ENCODE measurements at regions not wholly inside any gene's neighbourhood (a gene's known extent, or its start where the extent isn't known, plus 50 kb on each side); places are given as distances from the start of the nearest gene placed in this dataset.
"Not testable (repeated sequence)": the region's sequence is repeated elsewhere in the genome, so short reads cannot be mapped to it uniquely, and the experiment has no call there.

DNA sequence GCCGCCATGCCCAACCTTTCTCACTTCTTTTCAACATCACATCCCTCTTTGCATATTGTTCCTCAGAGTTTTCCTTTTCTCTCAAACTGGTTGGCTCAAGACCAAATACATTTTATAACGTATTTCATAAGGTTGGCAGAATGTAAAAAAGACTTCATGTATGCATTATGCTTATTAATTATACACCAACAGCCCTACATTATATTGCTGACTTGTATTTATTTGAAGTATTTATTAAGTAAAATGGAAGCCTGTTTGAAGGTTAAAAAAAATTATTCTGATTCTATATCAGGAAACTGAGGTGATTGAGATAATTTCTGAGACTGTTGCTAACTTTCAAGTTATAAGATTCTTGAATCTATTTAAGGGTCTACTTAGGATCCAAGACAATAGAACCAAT is 208.0 kb upstream of the KCNH7 start:
- no peak for DNase-seq

DNA sequence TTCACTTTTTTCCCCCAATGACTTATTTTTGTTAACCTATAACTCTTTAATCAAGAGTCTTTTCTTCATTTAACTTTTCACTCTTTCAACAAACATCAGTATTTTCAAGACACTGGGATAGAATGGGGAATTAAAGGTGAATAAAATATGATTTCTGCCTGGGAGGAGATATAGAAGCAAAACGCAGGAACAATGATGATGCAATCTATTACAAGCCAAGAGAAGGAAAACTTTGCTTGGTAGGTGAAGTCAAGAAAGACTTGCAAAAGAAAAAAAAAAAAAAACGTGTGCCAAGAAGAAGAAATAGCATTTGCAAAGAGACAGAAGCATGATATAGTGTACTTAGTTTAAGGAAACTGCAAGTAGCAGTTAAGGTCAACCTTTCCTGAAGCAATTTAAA is 207.3 kb upstream of the KCNH7 start:
- DNase-seq = no peak

DNA sequence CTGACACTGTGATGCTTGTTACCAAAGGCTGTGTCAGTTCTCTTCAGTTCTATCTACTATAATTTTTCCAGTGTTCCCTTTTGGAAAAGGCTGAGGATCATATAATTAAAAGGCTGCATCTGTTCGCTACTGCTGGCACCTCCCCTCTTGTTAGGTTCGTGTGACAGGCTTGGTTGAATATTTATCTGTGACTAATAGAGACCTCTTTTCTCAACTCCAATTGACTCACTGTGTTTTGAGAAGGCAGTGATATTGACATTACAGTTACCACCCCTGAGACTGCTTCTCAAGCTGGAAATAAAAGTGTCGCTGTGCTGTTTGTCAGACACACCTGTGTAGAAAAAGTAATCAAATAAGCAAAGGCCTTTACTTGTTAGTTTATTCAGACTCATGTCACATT is 205.5 kb upstream of the KCNH7 start:
- DNase-seq = peak; percentile 1

DNA sequence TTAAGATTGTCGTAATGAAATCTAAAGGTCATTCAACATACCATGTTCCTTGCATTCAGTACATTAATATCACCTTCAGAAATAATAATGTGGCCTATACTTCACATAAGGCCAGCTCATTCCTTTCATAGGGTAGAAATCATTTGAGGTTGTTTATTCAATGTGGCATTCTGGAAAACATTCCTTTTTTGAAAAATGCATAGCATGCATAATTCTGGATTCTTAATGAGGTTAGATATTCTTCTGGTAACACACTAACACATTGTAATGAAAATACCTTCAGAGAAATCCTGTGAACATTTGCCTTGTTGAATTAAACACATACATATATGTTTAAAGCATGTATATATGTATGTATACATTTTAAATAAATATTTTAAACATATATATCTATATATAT is 204.6 kb upstream of the KCNH7 start:
- DNase-seq = no peak

DNA sequence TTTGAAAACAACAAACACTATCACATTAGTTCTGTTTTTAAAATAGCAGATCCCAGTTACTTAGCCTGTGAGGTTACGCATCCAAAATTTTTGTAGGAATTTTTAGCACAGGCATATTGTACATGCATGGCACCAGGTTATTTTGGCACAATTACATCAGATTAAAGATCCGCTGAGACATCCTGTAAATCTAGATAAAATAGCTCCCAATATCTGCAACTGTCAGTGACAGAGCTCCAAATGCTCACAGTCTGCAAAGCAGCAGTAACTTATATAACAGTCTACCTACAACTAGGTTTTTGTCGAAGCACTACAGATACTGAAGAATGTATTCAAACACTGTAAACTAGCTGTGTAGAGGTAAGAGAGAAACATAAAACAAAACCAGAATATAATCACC is 200.7 kb upstream of the KCNH7 start:
- DNase-seq = no peak

DNA sequence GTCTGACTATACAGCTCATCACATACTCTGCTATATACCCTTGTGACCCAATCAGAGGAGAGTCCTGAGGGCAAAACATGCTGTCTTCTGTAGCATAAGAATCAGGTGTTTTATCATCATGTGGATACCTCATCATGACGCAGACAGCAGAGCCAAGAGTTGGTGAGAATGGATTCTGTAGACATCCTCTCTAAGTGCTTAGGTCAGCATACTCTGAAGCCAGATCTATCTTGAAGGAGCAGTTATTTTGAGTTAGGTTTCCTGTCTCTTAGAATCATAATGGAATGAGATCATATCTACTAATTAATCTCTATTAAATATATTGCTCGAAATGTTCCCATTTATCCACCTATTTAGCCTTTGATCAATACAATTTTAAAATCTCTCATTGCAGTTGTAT is 190.2 kb upstream of the KCNH7 start:
- DNase-seq = no peak

DNA sequence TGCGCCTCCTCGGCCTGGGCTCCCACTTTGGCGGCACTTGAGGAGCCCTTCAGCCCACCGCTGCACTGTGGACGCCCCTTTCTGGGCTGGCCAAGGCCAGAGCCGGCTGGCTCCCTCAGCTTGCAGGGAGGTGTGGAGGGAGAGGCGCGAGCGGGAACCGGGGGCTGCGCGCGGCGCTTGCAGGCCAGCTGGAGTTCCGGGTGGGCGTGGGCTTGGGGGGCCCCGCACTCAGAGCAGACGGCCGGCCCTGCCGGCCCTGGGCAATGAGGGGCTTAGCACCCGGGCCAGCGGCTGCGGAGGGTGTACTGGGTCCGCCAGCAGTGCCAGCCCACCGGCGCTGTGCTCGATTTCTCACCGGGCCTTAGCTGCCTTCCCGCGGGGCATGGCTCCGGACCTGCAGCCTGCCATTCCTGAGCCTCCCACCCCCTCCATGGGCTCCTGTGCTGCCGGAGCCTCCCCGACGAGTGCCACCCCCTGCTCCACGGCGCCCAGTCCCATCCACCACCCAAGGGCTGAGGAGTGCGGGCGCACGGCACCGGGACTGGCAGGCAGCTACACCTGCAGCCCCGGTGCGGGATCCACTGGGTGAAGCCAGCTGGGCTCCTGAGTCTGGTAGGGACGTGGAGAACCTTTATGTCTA is 187.7 kb upstream of the KCNH7 start:
- not testable (repeated sequence) for DNase-seq

DNA sequence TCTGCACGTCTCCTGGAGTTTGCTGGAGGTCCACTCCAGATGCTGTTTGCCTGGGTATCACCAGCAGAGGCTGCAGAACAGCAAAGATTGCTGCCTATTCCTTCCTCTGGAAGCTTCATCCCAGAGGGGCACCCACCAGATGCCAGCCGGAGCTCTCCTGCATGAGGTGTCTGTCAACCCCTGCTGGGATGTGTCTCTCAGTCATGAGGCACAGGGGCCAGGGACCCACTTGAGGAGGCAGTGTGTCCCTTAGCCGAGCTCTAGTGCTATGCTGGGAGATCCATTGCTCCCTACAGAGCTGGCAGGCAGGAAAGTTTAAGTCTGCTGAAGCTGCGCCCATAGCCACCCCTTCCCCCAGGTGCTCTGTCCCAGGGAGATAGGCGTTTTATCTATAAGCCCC is 178.3 kb upstream of the KCNH7 start:
- DNase-seq = not testable (repeated sequence)

DNA sequence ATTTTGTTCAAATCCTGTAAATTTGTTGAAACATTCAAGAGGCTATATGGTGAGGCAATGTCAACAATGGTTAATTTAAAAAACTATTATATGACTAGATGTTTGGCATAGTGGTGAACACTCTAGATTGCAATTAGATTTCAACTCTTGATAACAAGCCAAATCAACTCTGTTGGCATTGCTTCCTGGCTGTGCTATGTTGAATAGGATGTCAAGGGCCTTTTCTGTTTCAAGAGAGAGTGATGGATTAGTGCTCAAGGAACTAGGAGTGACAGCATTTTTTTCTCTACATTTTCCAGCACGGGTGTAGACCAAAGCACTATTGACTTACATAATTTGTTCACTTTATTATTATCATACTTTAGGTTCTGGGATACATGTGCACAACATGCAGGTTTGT is 172.4 kb upstream of the KCNH7 start:
- no peak for DNase-seq

DNA sequence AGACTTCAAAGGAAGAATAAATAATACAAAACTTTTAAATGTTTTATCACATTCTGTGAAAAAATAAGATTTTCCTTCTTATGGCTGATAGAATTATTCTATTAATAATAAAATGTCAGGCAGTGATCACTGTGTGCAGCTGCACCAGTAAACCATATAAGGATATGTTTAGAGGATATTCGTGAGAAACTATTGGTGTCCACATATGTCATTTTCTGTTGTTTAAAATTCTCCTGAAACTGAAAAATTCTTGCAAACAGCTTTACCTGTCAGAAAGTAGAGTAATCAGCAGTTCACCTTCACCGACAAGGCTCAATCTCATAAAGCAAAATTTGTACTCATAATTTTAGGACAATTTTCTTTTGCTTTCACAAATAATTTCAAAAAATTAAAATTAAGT is 170.1 kb upstream of the KCNH7 start:
- DNase-seq = no peak

DNA sequence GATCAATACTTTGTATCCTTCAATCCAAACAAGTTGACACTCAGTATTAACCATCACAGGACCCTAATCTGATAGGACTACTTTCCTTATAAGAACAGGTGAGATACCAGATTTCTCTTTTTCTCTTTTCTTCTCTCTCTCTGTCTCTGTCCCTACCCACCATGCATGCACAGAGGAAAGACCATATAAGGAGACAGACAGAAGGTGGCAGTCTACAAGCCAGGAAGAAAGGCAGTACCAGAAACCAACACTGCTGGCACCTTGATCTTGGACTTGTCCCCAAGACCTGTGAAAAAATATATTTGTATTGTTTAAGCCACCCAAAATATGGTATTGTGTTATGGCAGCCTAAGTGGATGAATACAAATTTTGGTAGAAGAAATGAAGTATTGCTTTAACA is 156.2 kb upstream of the KCNH7 start:
- no peak for DNase-seq

DNA sequence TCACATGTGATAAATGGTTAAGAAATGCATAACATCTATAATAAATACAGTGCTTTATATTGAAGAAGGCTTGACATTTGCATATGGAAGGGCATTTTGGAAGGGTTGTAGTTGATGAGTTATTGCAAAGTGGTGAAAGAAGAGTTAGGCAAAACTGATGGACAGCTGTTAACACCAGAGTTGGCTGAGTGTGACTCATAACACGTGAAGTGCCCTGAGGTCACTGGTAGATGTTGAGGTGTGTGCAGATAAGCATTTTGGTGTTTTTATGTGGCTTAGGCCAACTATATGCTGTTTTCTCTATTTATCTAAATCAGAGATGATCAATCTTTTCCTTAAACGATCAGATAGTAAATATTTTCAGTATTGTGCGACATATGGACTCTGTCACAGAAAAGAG is 154.3 kb upstream of the KCNH7 start:
- no peak for DNase-seq

DNA sequence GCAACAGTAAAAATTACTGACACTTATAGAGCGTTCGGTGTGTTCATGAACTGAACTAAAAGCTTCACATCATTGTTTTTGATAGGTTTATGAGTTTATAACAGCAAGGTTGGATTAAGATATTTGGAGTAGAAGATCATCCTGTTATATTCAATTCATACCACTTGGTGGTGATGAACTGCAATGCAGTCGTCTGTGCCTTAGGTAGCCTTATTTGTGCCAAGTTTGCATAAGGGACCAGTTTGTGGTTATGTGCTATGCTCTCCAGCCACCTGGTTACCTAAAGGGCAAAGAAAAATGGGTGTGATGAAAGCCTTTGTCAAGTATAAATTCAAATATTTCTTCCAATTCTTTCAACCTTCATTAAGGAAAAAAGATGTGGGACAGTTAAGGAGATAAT is 150.9 kb upstream of the KCNH7 start:
- no peak for DNase-seq

DNA sequence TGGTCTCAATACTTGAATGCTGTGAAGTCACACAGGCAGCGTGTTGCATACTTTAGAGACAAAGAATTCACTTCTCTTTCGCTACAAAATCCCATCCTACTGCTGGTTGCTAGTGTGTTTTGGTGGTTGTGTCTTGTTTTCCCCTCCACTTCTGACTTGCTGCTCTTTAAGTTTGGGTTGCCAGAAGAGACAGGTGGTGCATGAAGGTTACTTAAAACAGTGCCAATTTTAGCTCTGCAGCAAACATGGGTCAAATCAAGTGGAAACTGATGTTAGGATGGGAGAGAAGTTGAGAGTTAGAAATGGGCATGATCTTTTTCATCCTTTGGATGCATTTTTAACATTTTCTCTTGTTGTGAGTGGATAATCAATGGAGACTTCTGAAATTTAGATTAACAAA is 136.2 kb upstream of the KCNH7 start:
- no peak for DNase-seq

DNA sequence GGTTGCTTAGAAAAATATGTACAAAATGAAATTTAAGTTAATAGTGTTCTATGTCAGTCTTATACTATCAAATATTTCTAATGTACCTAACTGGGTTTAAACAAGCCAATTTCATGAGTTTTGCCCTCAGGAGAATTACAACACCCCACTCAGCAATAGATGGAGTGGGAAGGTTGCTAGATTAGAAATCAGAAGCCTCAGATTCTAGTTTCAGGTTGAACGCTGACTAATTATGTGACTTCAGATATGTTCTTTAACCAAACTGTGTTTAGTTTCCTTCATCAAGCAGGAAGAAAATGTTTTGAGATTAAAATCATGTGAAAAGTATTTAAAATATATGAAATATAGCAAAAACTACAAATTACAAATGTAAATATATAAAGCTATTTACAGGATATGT is 133.8 kb upstream of the KCNH7 start:
- DNase-seq = no peak

DNA sequence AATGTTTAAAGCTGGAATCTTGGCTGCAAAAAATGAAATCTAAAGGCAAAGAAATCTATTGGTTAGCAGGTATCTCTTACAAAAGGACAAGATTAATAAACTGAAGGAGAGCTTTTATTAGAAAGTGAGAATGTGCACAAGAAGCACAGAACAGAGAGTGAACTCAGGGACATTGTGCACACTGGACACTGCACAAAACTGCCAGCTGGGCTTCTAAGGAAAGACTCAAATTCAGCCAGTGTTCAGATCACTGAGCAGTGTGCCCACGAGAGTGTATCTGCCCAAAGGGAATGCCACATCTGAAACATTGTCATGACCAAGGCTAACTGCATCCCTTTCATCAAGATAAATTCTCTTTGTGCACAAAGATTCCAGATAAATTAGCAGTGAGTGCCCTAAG is 129.7 kb upstream of the KCNH7 start:
- no peak for DNase-seq

DNA sequence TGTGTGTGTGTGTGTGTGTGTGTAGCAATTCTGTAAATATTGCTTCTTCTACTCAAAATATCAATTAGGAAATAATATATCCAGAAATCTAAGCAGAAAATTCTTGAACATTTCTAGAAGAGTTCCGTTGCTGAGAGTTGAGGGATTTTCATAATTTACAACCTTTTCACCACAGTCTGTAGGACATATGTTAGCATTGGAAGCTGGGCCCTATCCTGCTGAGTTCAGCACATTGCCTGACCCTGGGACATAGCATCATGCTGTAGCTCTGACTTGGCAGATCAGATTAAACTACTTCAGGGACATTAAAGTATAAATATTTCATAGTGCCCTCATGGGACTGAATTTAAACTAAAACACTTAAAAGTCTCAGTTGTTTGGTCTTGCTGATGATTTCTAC is 129.2 kb upstream of the KCNH7 start:
- DNase-seq = no peak

DNA sequence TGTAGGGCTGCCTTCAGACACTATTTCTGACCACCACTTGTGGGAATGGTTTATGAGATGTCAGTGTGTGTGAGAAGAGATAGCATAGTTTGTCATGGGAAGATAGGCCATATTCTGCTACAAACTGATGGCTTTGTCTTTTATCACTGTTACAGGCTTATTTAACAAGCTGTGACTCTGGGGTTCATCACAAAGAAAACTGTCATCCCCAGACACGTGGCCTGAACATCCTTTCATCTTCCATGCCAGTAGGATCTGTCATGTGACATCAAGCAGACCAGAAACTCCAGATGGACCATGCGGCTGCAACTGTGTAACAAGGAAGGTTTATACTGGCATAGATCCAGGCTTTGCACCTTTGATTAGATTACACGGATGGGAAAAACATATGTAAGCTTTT is 128.6 kb upstream of the KCNH7 start:
- no peak for DNase-seq

DNA sequence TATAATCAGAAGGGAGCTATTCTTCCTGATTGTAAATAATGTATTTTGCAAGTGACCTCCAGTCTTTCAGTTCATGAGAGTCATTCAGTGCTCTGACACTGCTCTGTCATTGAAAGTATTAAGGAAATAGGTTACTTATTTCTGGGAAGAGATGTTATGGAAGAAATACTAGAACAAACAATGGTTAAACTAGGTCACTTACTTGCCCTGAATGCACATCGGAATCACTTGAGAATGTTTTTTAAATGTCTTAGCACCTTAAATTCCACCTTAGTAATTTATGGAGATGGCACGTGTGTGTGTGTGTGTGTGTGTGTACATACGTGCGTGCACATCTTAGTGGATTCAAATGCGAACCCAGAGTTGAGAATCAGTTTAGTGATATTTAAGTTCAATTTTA is 126.6 kb upstream of the KCNH7 start:
- no peak for DNase-seq

DNA sequence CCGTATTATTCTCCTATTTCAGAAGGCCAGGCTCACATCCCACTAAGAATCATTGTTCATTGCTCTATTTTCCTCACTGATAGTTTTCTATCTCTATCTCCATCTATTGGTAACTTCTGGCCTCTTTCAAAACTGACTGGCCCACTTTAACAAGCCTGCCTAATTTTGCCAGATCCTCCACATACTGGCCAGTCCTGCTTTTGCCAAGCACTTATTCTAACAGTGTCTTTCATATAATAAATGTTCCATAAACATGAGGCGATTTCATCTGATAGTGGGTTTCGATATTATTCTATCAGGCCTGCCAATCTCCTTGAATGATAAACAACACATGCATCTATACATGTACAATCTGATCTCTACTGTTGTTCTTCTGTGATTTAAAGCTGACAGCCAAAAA is 125.9 kb upstream of the KCNH7 start:
- DNase-seq = no peak

DNA sequence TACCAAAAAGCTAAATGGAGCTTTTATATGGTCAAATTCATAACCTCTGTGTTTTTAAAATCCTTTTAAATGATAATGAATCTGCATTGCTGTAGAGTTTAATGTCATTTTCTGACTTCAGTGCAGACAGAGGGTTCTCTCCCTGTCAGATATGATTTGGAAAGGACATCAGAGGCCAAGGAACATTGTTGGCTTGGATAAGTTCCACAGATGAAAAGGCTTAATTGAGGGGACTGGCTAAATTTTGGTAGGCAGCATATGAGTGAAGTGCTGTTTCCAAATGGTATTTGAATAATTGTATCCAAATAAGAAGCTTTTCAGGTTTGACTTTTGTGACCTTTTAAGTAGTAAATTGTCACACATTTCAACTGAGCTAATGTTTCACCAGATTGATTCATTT is 124.6 kb upstream of the KCNH7 start:
- DNase-seq = no peak

DNA sequence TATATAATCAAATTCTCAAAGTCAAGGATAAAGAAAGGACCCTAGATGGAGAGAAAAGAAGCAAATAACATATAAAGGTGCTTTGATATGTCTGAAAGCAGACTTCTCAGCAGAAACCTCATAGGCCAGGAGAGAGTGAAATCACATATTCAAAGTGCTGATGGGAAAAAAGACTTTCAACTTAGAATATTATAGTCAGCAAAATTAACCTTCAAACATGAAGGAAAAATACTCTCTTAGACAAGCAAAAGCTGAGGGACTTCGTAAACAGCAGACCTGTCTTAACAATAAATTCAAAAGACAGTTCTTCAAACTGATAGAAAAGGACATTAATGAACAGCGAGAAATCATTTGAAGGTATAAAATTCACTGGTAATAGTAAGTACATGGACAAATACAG is 107.2 kb upstream of the KCNH7 start:
- no peak for DNase-seq

DNA sequence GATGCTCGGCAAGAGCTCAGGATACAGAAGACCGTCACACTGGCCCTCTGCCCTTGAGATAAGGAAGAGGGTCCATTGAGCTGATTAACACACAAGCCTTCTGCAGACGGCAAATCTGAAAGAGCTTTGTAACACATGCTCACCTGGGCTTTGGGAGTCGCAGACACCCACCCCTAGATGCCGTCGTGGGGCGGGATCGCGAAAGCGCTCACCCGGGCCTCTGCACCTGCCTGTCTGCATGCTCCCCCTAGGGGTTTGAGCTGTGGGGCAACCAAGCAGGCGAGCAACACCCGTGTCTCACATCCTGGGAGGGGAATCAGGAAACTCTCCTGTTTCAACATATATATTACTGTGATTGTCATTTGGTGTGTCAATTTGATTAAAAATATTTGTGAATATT is 99.8 kb upstream of the KCNH7 start:
- DNase-seq = no peak

DNA sequence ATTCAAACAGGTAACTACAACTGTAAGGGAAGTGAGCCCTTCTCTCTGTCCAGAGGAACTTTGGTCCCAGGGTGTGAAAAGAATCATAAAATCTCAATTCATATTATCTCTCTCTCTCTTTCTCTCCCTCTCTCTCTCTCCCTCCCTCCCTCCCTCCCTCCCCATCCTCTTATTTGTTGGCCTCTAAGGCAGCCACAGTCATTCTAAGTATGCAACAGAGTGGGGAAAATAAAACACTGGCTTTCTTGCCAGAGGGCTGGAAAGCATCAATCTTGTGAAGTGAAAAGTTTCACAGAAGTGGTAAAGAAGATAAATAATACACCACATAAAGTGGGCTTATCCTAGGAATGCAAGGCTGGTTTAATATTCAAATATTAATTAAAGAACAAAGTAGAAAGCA is 95.6 kb upstream of the KCNH7 start:
- no peak for DNase-seq

DNA sequence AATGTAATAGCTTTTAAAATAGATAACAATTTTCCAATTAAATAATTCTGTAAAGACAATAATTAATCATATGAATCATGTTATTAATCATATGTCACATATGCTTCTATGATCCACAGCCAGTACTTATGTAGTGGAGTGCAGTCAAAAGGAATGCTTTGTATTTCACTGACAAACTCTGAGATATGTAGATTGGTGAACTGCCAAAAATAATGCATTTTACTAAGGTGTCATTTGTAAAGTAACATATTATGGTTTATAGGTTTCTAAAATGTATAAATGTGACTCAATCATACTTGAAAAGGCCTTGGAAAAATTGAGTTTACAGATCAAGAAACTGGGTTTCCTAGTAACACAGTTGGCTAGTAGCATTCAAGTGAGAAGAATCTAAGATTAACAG is 93.8 kb upstream of the KCNH7 start:
- DNase-seq = no peak

DNA sequence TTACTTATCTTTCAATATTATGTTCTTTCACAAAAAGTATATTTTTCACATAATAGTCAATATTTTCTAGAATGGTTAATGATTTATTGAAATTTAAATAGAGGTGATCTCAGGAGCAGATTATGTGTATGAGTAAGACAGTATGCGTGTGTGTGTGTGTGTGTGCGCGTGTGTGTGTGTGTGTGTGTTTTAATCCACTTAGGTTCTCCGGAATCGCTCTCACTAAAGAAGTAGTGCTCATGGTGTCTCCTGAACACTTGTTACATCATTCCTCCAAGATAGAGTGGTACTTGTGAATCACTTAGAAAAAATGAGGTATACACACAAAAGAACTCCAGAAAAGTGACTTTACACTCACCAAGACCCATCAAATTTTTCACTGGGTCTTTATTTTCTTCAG is 91.0 kb upstream of the KCNH7 start:
- no peak for DNase-seq

Measured in NCI-H510A (cell line).